ENCODE measurements at regions not wholly inside any gene's neighbourhood (a gene's known extent, or its start where the extent isn't known, plus 50 kb on each side); places are given as distances from the start of the nearest gene placed in this dataset.

- no peak for DNase-seq (ENCODE audit: low read depth)
Measured at GRCh38 chr11:130715085-130715876, 201.0 kb downstream of the SNX19 start.

GRCh38 chr11:130715877-130716220, 200.4 kb downstream of the SNX19 start:
- DNase-seq (ENCODE audit: low read depth): no peak

GRCh38 chr11:130718120-130718519, 198.2 kb downstream of the SNX19 start:
- no peak for DNase-seq (ENCODE audit: low read depth)

GRCh38 chr11:130719220-130719915, 196.9 kb downstream of the SNX19 start:
- no peak for DNase-seq (ENCODE audit: low read depth)

- DNase-seq (ENCODE audit: low read depth): no peak
Measured at GRCh38 chr11:130720232-130721022, 195.9 kb downstream of the SNX19 start.

- DNase-seq (ENCODE audit: low read depth): no peak
Measured at GRCh38 chr11:130721023-130721681, 195.1 kb downstream of the SNX19 start.

GRCh38 chr11:130721736-130722135, 194.5 kb downstream of the SNX19 start:
- DNase-seq (ENCODE audit: low read depth): no peak

GRCh38 chr11:130722401-130722800, 193.9 kb downstream of the SNX19 start:
- DNase-seq (ENCODE audit: low read depth): no peak

- no peak for DNase-seq (ENCODE audit: low read depth)
Measured at GRCh38 chr11:130725421-130726233, 190.7 kb downstream of the SNX19 start.

GRCh38 chr11:130726234-130727037, 189.8 kb downstream of the SNX19 start:
- no peak for DNase-seq (ENCODE audit: low read depth)

- no peak for DNase-seq (ENCODE audit: low read depth)
Measured at GRCh38 chr11:130727157-130728119, 188.8 kb downstream of the SNX19 start.

GRCh38 chr11:130728185-130729180, 187.8 kb downstream of the SNX19 start:
- no peak for DNase-seq (ENCODE audit: low read depth)

GRCh38 chr11:130729193-130729592, 187.1 kb downstream of the SNX19 start:
- no peak for DNase-seq (ENCODE audit: low read depth)

- no peak for DNase-seq (ENCODE audit: low read depth)
Measured at GRCh38 chr11:130729678-130730300, 186.5 kb downstream of the SNX19 start.

GRCh38 chr11:130731401-130731800, 184.9 kb downstream of the SNX19 start:
- DNase-seq (ENCODE audit: low read depth): no peak

- no peak for DNase-seq (ENCODE audit: low read depth)
Measured at GRCh38 chr11:130732476-130732875, 183.8 kb downstream of the SNX19 start.

- DNase-seq (ENCODE audit: low read depth): no peak
Measured at GRCh38 chr11:130737041-130737830, 179.0 kb downstream of the SNX19 start.
